ENCODE measurements at regions not wholly inside any gene's neighbourhood (a gene's known extent, or its start where the extent isn't known, plus 50 kb on each side); places are given as distances from the start of the nearest gene placed in this dataset.

DNA sequence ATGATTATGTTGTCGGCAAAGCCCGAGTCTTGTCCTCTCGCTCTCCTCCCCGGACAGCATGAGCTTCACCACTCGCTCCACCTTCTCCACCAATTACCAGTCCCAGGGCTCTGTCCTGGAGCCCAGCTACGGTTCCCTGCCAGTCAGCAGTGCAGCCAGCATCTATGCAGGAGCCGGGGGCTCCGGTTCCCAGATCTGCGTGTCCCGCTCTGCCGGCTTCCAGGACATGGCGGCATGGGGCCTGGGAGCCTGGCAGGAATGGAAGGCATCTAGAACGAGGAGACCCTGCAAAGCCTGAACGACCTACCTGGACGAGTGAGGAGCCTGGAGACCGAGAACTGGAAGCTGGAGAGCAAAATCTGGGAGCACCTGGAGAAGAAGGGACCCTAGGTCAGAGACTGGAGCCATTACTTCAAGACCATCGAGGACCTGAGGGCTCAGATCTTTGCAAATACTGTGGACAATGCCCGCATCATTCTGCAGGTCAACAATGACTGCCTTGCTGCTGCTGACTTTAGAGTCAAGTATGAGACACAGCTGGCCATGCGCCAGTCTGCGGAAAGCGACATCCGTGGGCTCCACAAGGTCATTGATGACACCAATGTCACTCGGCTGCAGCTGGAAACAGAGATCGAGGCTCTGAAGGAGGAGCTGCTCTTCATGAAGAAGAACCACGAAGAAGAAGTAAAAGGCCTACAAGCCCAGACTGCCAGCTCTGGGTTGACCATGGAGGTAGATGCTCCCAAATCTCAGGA is 101.3 kb upstream of the MAN2A1 start:
- TF ChIP-seq POU2F2 (IDR thresholded peaks at IDR 0.05; ENCODE audit: low read depth, low read length) (no peak), SPI1 (IDR thresholded peaks at IDR 0.05; ENCODE audit: low read depth, low read length) (no peak), POLR2AphosphoS5 (IDR thresholded peaks at IDR 0.05; ENCODE audit: low read depth, low read length) (no peak), POLR2A (IDR thresholded peaks at IDR 0.05; ENCODE audit: low read depth, low read length) (no peak), TAF1 (IDR thresholded peaks at IDR 0.05; ENCODE audit: low read depth, low read length) (no peak), PAX5 (IDR thresholded peaks at IDR 0.05; ENCODE audit: insufficient read depth, low read length, severe bottlenecking) (no peak)
- no peak for DNase-seq (ENCODE audit: insufficient read length, low spot score)
- FAIRE-seq, result no peak

DNA sequence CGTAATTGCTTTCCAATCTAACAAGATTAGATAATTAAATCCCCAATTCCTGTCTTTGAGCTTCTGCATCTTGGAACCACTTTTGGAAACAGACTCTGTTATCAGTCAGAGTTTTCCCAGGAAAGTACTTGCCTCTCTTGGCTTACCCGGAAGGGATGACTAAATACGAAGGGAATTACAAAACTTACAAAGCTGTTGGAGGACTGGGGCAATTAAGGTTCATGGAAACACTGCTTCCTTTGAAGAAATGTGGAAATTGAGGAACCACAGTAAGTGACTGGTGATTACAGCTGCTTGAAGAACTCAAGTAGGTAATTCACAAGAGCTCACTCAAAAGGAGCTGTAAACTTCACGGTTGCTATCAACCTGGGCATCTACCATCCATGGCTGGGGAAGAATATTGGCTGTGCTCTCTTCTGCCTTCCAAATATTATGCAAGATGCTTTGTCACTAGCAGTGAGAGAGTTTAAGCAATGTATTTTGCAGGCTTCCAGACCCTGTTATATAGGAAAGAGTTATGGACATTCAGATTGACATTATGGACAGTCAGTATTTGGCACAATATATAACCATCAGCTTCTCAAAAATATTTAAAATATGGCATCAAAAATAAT is 104.6 kb upstream of the MAN2A1 start:
- TF ChIP-seq POU2F2 (IDR thresholded peaks at IDR 0.05; ENCODE audit: low read depth, low read length) (no peak), POLR2A (IDR thresholded peaks at IDR 0.05; ENCODE audit: low read depth, low read length) (no peak), SPI1 (IDR thresholded peaks at IDR 0.05; ENCODE audit: low read depth, low read length) (no peak), PAX5 (IDR thresholded peaks at IDR 0.05; ENCODE audit: insufficient read depth, low read length, severe bottlenecking) (no peak), TAF1 (IDR thresholded peaks at IDR 0.05; ENCODE audit: low read depth, low read length) (no peak)
- FAIRE-seq, result no peak
- no peak for DNase-seq (ENCODE audit: insufficient read length, low spot score)

DNA sequence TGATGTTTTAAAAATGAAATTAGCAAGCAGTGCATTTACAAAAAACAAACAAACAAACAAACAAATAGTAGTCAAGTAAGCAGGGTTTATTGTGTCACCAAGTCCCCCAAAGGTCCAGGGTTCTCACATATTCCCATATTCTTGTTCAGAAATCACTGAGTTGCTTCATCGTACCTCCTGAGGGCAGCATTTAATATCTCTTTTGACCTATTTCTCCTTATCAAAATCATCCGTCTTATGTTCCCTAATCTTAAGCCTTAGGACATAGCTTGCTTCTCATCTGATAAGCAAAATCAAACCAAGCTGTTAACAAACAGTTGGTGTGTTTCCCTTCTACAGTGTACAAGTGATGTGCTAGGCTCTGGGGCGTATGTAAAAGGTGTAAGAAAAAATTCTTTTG is 109.5 kb upstream of the MAN2A1 start:
- no peak for TF ChIP-seq TAF1 (IDR thresholded peaks at IDR 0.05; ENCODE audit: low read depth, low read length)
- no peak for TF ChIP-seq PAX5 (IDR thresholded peaks at IDR 0.05; ENCODE audit: insufficient read depth, low read length, severe bottlenecking)
- no peak for TF ChIP-seq POU2F2 (IDR thresholded peaks at IDR 0.05; ENCODE audit: low read depth, low read length)
- TF ChIP-seq POLR2AphosphoS5 (IDR thresholded peaks at IDR 0.05; ENCODE audit: low read depth, low read length), result no peak
- TF ChIP-seq SPI1 (IDR thresholded peaks at IDR 0.05; ENCODE audit: low read depth, low read length), result no peak
- TF ChIP-seq POLR2A (IDR thresholded peaks at IDR 0.05; ENCODE audit: low read depth, low read length), result no peak
- FAIRE-seq, result no peak
- no peak for DNase-seq (ENCODE audit: insufficient read length, low spot score)

DNA sequence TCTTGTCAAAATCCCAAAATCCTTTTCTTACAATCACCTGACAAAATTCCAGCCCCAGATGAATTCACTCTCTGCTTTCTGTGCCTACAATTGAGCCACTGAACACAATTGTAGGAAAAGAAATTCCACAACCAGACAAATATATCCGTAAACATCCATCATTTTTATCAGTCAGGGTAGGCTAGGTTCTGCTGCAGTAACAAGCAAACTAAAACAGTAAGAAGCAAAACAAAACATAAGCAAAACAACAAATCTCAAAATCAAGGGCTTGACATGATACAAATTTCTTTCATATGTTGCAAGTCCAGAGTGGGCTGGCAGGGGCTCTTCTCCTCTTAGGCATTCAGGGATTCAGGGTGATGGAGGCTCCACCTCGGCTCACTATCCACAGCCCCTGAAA is 114.2 kb upstream of the MAN2A1 start:
- FAIRE-seq, result no peak
- DNase-seq (ENCODE audit: insufficient read length, low spot score), result no peak
- TF ChIP-seq SPI1 (IDR thresholded peaks at IDR 0.05; ENCODE audit: low read depth, low read length), result no peak
- TF ChIP-seq TAF1 (IDR thresholded peaks at IDR 0.05; ENCODE audit: low read depth, low read length), result no peak
- no peak for TF ChIP-seq POLR2A (IDR thresholded peaks at IDR 0.05; ENCODE audit: low read depth, low read length)
- TF ChIP-seq PAX5 (IDR thresholded peaks at IDR 0.05; ENCODE audit: insufficient read depth, low read length, severe bottlenecking), result no peak
- no peak for TF ChIP-seq POU2F2 (IDR thresholded peaks at IDR 0.05; ENCODE audit: low read depth, low read length)
- no peak for TF ChIP-seq POLR2AphosphoS5 (IDR thresholded peaks at IDR 0.05; ENCODE audit: low read depth, low read length)

DNA sequence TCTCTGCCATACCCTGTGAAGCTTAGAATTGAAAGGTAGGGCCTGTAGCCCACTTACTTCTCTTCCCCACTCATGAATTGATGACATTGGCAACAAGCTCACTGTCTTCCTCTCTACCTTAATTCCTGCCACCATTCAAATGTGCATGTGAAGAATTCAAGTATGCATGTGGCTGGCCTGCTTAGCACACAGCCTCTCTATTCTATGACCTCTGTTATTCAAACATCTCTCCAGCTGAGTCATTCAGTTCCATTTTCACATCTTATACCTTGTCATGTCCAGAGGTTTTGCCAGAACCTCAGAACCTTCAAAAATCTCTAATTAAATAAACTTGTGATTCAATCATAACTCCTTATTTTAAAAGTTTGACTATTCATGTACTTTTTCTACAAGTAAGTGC is 114.7 kb upstream of the MAN2A1 start:
- no peak for FAIRE-seq
- no peak for TF ChIP-seq PAX5 (IDR thresholded peaks at IDR 0.05; ENCODE audit: insufficient read depth, low read length, severe bottlenecking)
- TF ChIP-seq TAF1 (IDR thresholded peaks at IDR 0.05; ENCODE audit: low read depth, low read length), result no peak
- no peak for TF ChIP-seq SPI1 (IDR thresholded peaks at IDR 0.05; ENCODE audit: low read depth, low read length)
- DNase-seq (ENCODE audit: insufficient read length, low spot score), result no peak

DNA sequence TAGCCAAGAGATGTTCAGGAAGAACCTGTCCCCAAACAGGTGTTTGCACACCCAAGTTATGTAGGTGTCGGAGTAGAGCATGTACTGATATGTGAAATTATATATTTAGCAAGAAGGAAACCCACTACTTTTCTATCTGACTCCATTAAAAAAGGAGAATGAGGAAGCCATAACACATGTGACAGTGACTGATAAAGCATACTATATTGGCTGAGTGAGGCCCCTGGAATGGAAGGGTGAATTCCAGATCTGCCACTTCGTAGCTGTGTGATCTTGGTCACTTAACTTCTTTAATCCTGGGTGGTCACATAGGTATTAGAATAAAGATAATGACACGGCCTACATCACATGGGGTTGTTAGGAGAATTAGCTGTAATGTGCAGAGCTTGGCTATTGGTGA is 116.0 kb upstream of the MAN2A1 start:
- DNase-seq (ENCODE audit: insufficient read length, low spot score) (no peak), FAIRE-seq (no peak)
- TF ChIP-seq SPI1 (IDR thresholded peaks at IDR 0.05; ENCODE audit: low read depth, low read length), result no peak
- TF ChIP-seq POU2F2 (IDR thresholded peaks at IDR 0.05; ENCODE audit: low read depth, low read length), result no peak
- TF ChIP-seq PAX5 (IDR thresholded peaks at IDR 0.05; ENCODE audit: insufficient read depth, low read length, severe bottlenecking), result no peak
- no peak for TF ChIP-seq POLR2A (IDR thresholded peaks at IDR 0.05; ENCODE audit: low read depth, low read length)
- no peak for TF ChIP-seq TAF1 (IDR thresholded peaks at IDR 0.05; ENCODE audit: low read depth, low read length)
- TF ChIP-seq POLR2AphosphoS5 (IDR thresholded peaks at IDR 0.05; ENCODE audit: low read depth, low read length), result no peak

DNA sequence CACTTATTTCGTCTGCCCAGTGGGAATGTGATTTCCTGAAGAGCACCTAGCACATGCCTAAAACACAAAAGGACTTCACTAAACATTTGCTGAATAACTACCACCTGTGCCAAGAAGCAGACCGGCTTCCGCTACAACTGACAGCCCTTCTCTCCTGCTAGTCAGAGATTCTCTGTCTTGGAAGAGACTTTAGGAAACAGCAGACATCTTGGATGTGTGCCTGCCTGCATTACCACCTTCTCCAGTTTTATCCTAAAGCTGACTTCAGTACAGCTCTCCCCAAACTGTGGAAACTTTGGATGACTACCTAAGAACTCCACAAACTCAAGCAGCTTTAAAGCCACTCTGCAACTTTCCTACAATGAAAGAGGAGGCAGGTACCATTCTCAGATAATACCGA is 116.5 kb upstream of the MAN2A1 start:
- TF ChIP-seq POLR2A (IDR thresholded peaks at IDR 0.05; ENCODE audit: low read depth, low read length) (no peak), POLR2AphosphoS5 (IDR thresholded peaks at IDR 0.05; ENCODE audit: low read depth, low read length) (no peak), POU2F2 (IDR thresholded peaks at IDR 0.05; ENCODE audit: low read depth, low read length) (no peak), PAX5 (IDR thresholded peaks at IDR 0.05; ENCODE audit: insufficient read depth, low read length, severe bottlenecking) (no peak), TAF1 (IDR thresholded peaks at IDR 0.05; ENCODE audit: low read depth, low read length) (no peak), SPI1 (IDR thresholded peaks at IDR 0.05; ENCODE audit: low read depth, low read length) (no peak)
- DNase-seq (ENCODE audit: insufficient read length, low spot score) (no peak), FAIRE-seq (no peak)

DNA sequence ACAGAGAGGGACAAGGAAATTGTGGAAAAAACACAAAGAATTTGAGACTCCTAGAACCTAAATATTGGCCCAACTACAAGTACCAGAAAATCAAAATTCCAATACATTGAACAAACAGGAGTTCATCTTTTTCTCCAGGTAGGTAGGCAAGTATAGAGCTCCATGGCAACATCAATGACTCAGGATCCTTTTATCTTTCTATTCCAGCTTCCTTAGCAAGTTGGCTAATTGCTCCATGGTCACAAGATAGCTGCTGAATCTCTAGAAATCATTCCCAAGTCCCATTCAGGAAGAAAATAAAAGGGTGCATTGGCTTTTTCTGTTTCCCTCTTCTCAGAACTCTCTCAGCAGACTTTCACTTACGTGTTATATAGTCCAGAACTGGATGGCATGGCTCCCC is 117.9 kb upstream of the MAN2A1 start:
- no peak for TF ChIP-seq POLR2AphosphoS5 (IDR thresholded peaks at IDR 0.05; ENCODE audit: low read depth, low read length)
- TF ChIP-seq POU2F2 (IDR thresholded peaks at IDR 0.05; ENCODE audit: low read depth, low read length), result no peak
- TF ChIP-seq SPI1 (IDR thresholded peaks at IDR 0.05; ENCODE audit: low read depth, low read length), result no peak
- no peak for TF ChIP-seq PAX5 (IDR thresholded peaks at IDR 0.05; ENCODE audit: insufficient read depth, low read length, severe bottlenecking)
- TF ChIP-seq TAF1 (IDR thresholded peaks at IDR 0.05; ENCODE audit: low read depth, low read length), result no peak
- TF ChIP-seq POLR2A (IDR thresholded peaks at IDR 0.05; ENCODE audit: low read depth, low read length), result no peak
- DNase-seq (ENCODE audit: insufficient read length, low spot score), result no peak
- FAIRE-seq, result no peak

DNA sequence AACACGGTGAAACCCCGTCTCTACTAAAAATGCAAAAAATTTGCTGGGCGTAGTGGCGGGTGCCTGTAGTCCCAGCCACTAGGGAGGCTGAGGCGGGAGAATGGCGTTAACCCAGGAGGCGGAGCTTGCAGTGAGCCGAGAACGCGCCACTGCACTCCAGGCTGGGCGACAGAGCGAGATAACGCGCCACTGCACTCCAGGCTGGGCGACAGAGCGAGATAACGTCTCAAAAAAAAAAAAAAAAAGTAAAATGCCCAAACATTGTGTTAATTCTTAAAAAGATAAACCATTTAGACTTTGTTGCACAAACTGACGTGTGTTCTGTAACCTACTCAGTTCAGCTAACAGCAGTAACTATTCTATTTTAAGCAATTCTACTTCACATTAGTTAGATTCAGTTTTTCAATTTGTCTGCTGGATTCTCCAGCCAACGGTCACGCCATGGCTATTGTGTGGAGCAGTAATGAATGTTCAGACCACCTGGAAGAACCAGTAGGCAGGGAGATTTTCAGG is 119.3 kb upstream of the MAN2A1 start:
- TF ChIP-seq TAF1 (IDR thresholded peaks at IDR 0.05; ENCODE audit: low read depth, low read length) (no peak), SPI1 (IDR thresholded peaks at IDR 0.05; ENCODE audit: low read depth, low read length) (no peak), POLR2A (IDR thresholded peaks at IDR 0.05; ENCODE audit: low read depth, low read length) (no peak), POLR2AphosphoS5 (IDR thresholded peaks at IDR 0.05; ENCODE audit: low read depth, low read length) (no peak), PAX5 (IDR thresholded peaks at IDR 0.05; ENCODE audit: insufficient read depth, low read length, severe bottlenecking) (no peak), POU2F2 (IDR thresholded peaks at IDR 0.05; ENCODE audit: low read depth, low read length) (no peak)
- FAIRE-seq (no peak), DNase-seq (ENCODE audit: insufficient read length, low spot score) (no peak)
